HepG2 (cell line): ENCODE measurements at regions not wholly inside any gene's neighbourhood (a gene's known extent, or its start where the extent isn't known, plus 50 kb on each side); places are given as distances from the start of the nearest gene placed in this dataset.

Experiments
- ATAC-seq: fragments of 200-7000 bp; cut with Tn5 transposase; 3 replicates; pipeline ENCODE4 v1.9.1; 2020; ENCODE audit warnings: mild to moderate bottlenecking, moderate library complexity
- BruUV-seq: library from RNA; stranded (reverse); fragments of 400-500 nt; replicated peaks from 2 replicates; lab custom pipeline; 2021; lab: Mats Ljungman, UMichigan
- CTCF ChIA-PET: fragments of 300-600 bp; formaldehyde crosslinking; extraction: SDS; loops from one replicate; lab custom pipeline; 2021; ENCODE audit warnings: low total read pairs, inconsistent platforms, low intra/inter-chr PET ratio; lab: Yijun Ruan, JAX
- POLR2A ChIA-PET: fragments of 350-600 bp; sonication (Branson Sonifier 250); formaldehyde crosslinking; loops from one replicate; lab custom pipeline; 2020; ENCODE audit warnings: antibody characterized with exemption, inconsistent platforms; lab: Yijun Ruan, JAX
- DNase-seq: peaks from one replicate; pipeline ENCODE4 v3.0.0-alpha.2; 2015; ENCODE audit warnings: low spot score
- FAIRE-seq: peaks from 3 replicates; lab custom pipeline; 2011; peaks lifted over from hg19 to GRCh38; lab: Jason Lieb, UNC
- H2AFZ ChIP-seq: one replicate; pipeline ENCODE4 v1.6.1; 2011; ENCODE audit warnings: low read length, inconsistent platforms
- H3K27ac ChIP-seq: fragments of 300-600 bp; 3 replicates; pipeline ENCODE4 v1.8.0; 2011; ENCODE audit warnings: mixed run types, mild to moderate bottlenecking, mixed read lengths, low read length, inconsistent platforms; ENCODE audit not compliant: insufficient read depth; ENCODE audit errors: extremely low read length
- H3K27me3 ChIP-seq, 2 experiments: fragments of 200-600 bp in 1 of 2; 2 replicates in 1 of 2; 3 replicates in 1 of 2; pipeline versions ENCODE4 v1.6.0 to v1.8.0; 2011; ENCODE audit warnings: low read length in 2 of 2, mild to moderate bottlenecking in 2 of 2, moderate library complexity in 2 of 2, inconsistent platforms in 1 of 2; ENCODE audit not compliant: insufficient read depth in 2 of 2, control insufficient read depth in 1 of 2
- H3K36me3 ChIP-seq, 2 experiments: fragments of 200-600 bp in 1 of 2; replicated peaks in 1 of 2; 2 replicates in 1 of 2; 3 replicates in 1 of 2; pipeline versions ENCODE4 v1.5.1 to v1.8.0; 2011; ENCODE audit warnings: low read length in 2 of 2, inconsistent platforms in 1 of 2; ENCODE audit not compliant: insufficient read depth in 2 of 2, control insufficient read depth in 1 of 2
- H3K4me1 ChIP-seq: 2 replicates; pipeline ENCODE4 v1.5.1; 2012; ENCODE audit warnings: low read length, inconsistent platforms; ENCODE audit not compliant: insufficient read depth
- H3K4me2 ChIP-seq: 2 replicates; pipeline ENCODE4 v1.6.0; 2011; ENCODE audit warnings: low read depth, low read length, inconsistent platforms
- H3K4me3 ChIP-seq, 3 experiments: fragments of 200-600 bp in 1 of 3; sonication (generic), shearing (Covaris generic) in 1 of 3; replicated peaks in 1 of 3; 2 replicates each; pipeline ENCODE4 v1.5.1; 2011 to 2016; ENCODE audit warnings: low read length in 3 of 3, inconsistent platforms in 2 of 3, low read depth in 2 of 3, mild to moderate bottlenecking in 2 of 3, control low read depth in 1 of 3, mixed read lengths in 1 of 3; ENCODE audit not compliant: insufficient read depth in 1 of 3
- H3K79me2 ChIP-seq: one replicate; pipeline ENCODE4 v1.6.1; 2011; ENCODE audit warnings: low read length, inconsistent platforms; ENCODE audit not compliant: insufficient read depth
- H3K9ac ChIP-seq: 2 replicates; pipeline ENCODE4 v1.6.0; 2011; ENCODE audit warnings: mild to moderate bottlenecking, low read depth, low read length, inconsistent platforms; ENCODE audit not compliant: insufficient read depth
- H3K9me3 ChIP-seq: 2 replicates; pipeline ENCODE4 v1.5.1; 2012; ENCODE audit warnings: mild to moderate bottlenecking, low read length
- H4K20me1 ChIP-seq: 2 replicates; pipeline ENCODE4 v1.6.0; 2011; ENCODE audit warnings: inconsistent platforms, mild to moderate bottlenecking, low read length, moderate library complexity; ENCODE audit not compliant: insufficient read depth
- BCLAF1 ChIP-seq: fragments of 450-650 bp; IDR thresholded peaks from 2 replicates; pipeline ENCODE4 v1.6.1; 2017; ENCODE audit warnings: mild to moderate bottlenecking
- CREBL2 ChIP-seq: sonication (generic); formaldehyde crosslinking; IDR thresholded peaks from 2 replicates; pipeline ENCODE4 v1.8.1; 2023; ENCODE audit warnings: missing genetic modification reagents, mild to moderate bottlenecking, borderline replicate concordance
- FOSL1 ChIP-seq: sonication (generic); formaldehyde crosslinking; IDR thresholded peaks from 2 replicates; pipeline ENCODE4 v1.9.0; 2021; ENCODE audit warnings: missing genetic modification reagents, borderline replicate concordance
- NR2F2 ChIP-seq: IDR thresholded peaks from 2 replicates; pipeline ENCODE4 v1.6.1; 2012; ENCODE audit warnings: low read depth, inconsistent platforms, borderline replicate concordance
- PHB2 ChIP-seq: fragments of 450-650 bp; IDR thresholded peaks from 2 replicates; pipeline ENCODE4 v1.6.1; 2018; ENCODE audit not compliant: partially characterized antibody
- SMAD9 ChIP-seq: sonication (generic); formaldehyde crosslinking; IDR thresholded peaks from 2 replicates; pipeline ENCODE4 v1.5.1; 2020; ENCODE audit warnings: mild to moderate bottlenecking, missing genetic modification reagents
- SP1 ChIP-seq, 2 experiments: fragments of 450-650 bp in 1 of 2; sonication (generic) in 1 of 2; formaldehyde crosslinking in 1 of 2; IDR thresholded peaks; 2 replicates each; pipeline versions ENCODE4 v1.4.0 to v1.6.1; 2016 to 2020; ENCODE audit warnings: missing genetic modification reagents in 1 of 2
- TP53 ChIP-seq: sonication (generic); formaldehyde crosslinking; conservative IDR thresholded peaks from 2 replicates; pipeline ENCODE4 v1.4.0; 2020; ENCODE audit warnings: missing genetic modification reagents
- ZEB1 ChIP-seq: IDR thresholded peaks from 2 replicates; pipeline ENCODE4 v1.6.1; 2012; ENCODE audit warnings: mild to moderate bottlenecking, low read depth, inconsistent platforms; ENCODE audit not compliant: insufficient replicate concordance
- ZFAT ChIP-seq: sonication (generic); formaldehyde crosslinking; conservative IDR thresholded peaks from 2 replicates; pipeline ENCODE4 v1.8.1; 2023; ENCODE audit warnings: missing genetic modification reagents, inconsistent platforms
- ZKSCAN1 ChIP-seq: fragments of 150-350 bp; IDR thresholded peaks from 2 replicates; pipeline ENCODE4 v1.6.1; 2014; ENCODE audit warnings: low read length
- ZKSCAN8 ChIP-seq: IDR thresholded peaks from 2 replicates; pipeline ENCODE4 v1.6.1; 2016; ENCODE audit warnings: borderline replicate concordance, missing genetic modification reagents, missing compliant biosample characterization
- ZMYM4 ChIP-seq: sonication (generic); formaldehyde crosslinking; IDR thresholded peaks from 2 replicates; pipeline ENCODE4 v1.8.1; 2023; ENCODE audit warnings: mild to moderate bottlenecking, missing genetic modification reagents
- ZNF230 ChIP-seq: sonication (generic); formaldehyde crosslinking; IDR thresholded peaks from 2 replicates; pipeline ENCODE4 v1.4.0; 2020; ENCODE audit warnings: mild to moderate bottlenecking, missing genetic modification reagents
- ZNF672 ChIP-seq: sonication (generic); formaldehyde crosslinking; IDR thresholded peaks from 2 replicates; pipeline ENCODE4 v1.8.1; 2022; ENCODE audit warnings: missing genetic modification reagents
- whole genome bisulfite sequencing: methylation state at CpG from one replicate; pipeline ENCODE4 v1.1.6; 2017; ENCODE audit warnings: low lambda C conversion rate; 5-methylcytosine and 5-hydroxymethylcytosine counted together
- in situ Hi-C: cut with HindIII; loops from 2 replicates; pipeline ENCODE4 v1.10.0; 2017; ENCODE audit warnings: low pct_unique_long_range_greater_than_20kb; ENCODE audit not compliant: extremely low pct_ligation_motif_present
- intact Hi-C: fragments of 100-400 bp; cut with micrococcal nuclease; formaldehyde crosslinking; loops from one replicate; pipeline ENCODE4 v1.10.0; 2022; ENCODE audit not compliant: unreplicated experiment
- TF ChIP-seq, protein P1 (sequence below): sonication (generic); formaldehyde crosslinking; IDR thresholded peaks from 2 replicates; pipeline ENCODE4; 2020; ENCODE audit warnings: missing genetic modification reagents, mild to moderate bottlenecking, borderline replicate concordance
- TF ChIP-seq, protein P2 (sequence below): sonication (generic); formaldehyde crosslinking; IDR thresholded peaks from 2 replicates; pipeline ENCODE4 v1.4.0; 2020; ENCODE audit warnings: missing genetic modification reagents
- TF ChIP-seq, protein P3 (sequence below): sonication (generic); formaldehyde crosslinking; IDR thresholded peaks from 2 replicates; pipeline ENCODE4 v1.8.0; 2022; ENCODE audit warnings: missing genetic modification reagents, mild to moderate bottlenecking, inconsistent platforms, borderline replicate concordance

GRCh38 chr13:77448689-77449088 is 86.8 kb upstream of the SCEL start:
- no peak for FAIRE-seq
- no peak for TF ChIP-seq TP53 (CRISPR knock-in tag)
- no peak for TF ChIP-seq BCLAF1
- TF ChIP-seq, protein P1, sequence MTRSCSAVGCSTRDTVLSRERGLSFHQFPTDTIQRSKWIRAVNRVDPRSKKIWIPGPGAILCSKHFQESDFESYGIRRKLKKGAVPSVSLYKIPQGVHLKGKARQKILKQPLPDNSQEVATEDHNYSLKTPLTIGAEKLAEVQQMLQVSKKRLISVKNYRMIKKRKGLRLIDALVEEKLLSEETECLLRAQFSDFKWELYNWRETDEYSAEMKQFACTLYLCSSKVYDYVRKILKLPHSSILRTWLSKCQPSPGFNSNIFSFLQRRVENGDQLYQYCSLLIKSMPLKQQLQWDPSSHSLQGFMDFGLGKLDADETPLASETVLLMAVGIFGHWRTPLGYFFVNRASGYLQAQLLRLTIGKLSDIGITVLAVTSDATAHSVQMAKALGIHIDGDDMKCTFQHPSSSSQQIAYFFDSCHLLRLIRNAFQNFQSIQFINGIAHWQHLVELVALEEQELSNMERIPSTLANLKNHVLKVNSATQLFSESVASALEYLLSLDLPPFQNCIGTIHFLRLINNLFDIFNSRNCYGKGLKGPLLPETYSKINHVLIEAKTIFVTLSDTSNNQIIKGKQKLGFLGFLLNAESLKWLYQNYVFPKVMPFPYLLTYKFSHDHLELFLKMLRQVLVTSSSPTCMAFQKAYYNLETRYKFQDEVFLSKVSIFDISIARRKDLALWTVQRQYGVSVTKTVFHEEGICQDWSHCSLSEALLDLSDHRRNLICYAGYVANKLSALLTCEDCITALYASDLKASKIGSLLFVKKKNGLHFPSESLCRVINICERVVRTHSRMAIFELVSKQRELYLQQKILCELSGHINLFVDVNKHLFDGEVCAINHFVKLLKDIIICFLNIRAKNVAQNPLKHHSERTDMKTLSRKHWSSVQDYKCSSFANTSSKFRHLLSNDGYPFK (CRISPR knock-in tag), result no peak
- TF ChIP-seq ZEB1, result no peak
- no peak for TF ChIP-seq ZMYM4 (CRISPR knock-in tag)
- TF ChIP-seq ZNF230, result no peak
- no peak for TF ChIP-seq CREBL2 (CRISPR knock-in tag)
- no peak for TF ChIP-seq NR2F2
- TF ChIP-seq SMAD9 (CRISPR knock-in tag), result no peak
- TF ChIP-seq, protein P2, sequence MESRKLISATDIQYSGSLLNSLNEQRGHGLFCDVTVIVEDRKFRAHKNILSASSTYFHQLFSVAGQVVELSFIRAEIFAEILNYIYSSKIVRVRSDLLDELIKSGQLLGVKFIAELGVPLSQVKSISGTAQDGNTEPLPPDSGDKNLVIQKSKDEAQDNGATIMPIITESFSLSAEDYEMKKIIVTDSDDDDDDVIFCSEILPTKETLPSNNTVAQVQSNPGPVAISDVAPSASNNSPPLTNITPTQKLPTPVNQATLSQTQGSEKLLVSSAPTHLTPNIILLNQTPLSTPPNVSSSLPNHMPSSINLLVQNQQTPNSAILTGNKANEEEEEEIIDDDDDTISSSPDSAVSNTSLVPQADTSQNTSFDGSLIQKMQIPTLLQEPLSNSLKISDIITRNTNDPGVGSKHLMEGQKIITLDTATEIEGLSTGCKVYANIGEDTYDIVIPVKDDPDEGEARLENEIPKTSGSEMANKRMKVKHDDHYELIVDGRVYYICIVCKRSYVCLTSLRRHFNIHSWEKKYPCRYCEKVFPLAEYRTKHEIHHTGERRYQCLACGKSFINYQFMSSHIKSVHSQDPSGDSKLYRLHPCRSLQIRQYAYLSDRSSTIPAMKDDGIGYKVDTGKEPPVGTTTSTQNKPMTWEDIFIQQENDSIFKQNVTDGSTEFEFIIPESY, result no peak
- TF ChIP-seq ZKSCAN8 (CRISPR knock-in tag), result no peak
- TF ChIP-seq, protein P3, sequence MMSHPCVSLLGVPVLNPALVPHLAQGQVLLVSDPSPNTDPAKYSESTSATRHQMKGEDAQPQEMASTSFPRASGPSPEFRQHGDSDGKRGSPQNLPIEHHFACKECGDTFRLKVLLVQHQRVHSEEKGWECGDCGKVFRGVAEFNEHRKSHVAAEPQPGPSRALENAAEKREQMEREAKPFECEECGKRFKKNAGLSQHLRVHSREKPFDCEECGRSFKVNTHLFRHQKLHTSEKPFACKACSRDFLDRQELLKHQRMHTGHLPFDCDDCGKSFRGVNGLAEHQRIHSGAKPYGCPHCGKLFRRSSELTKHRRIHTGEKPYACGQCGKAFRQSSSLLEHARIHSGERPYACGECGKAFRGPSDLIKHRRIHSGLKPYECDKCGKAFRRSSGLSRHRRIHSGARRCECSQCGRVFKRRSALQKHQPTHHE (CRISPR knock-in tag), result no peak
- no peak for TF ChIP-seq SP1 (IDR thresholded peaks at IDR 0.05)
- TF ChIP-seq SP1 (CRISPR knock-in tag; IDR thresholded peaks at IDR 0.05), result no peak
- no peak for TF ChIP-seq FOSL1
- no peak for TF ChIP-seq ZFAT (CRISPR knock-in tag)
- TF ChIP-seq PHB2, result no peak
- TF ChIP-seq ZNF672 (CRISPR knock-in tag), result no peak
- TF ChIP-seq ZKSCAN1, result no peak

More at GRCh38 chr13:77448689-77449088, 86.8 kb upstream of the SCEL start:
- no peak for DNase-seq
- Histone ChIP-seq H3K27ac (no peak overlapping the region), H3K4me2 (no peak overlapping the region), H3K4me1 (no peaks in the 10 kb centered on the region), H3K79me2 (no peaks in the 10 kb centered on the region), H3K9me3 (no peaks in the 10 kb centered on the region), H3K4me3 (no peak overlapping the region), H3K9ac (no peak overlapping the region), H2AFZ (no peak overlapping the region), H3K36me3 (no peaks in the 10 kb centered on the region), H4K20me1 (no peaks in the 10 kb centered on the region), H3K27me3 (no peaks in the 10 kb centered on the region)
- no TSS peak for BruUV-seq
- CTCF ChIA-PET, result no interaction called here
- intact Hi-C loops, result no loop called here
- POLR2A ChIA-PET, result no interaction called here
- 0% methylated on average over 4 of the region's 4 CpGs for WGBS
- ATAC-seq, result no peak
- in situ Hi-C loops, result no loop called here
